Mesenchymal stem cell (in vitro differentiated cells and primary cell): ENCODE measurements at regions not wholly inside any gene's neighbourhood (a gene's known extent, or its start where the extent isn't known, plus 50 kb on each side); places are given as distances from the start of the nearest gene placed in this dataset.
A peak's percentile ranks its signal among the peaks of the same experiment; 100 is the strongest.

ENCODE experiments used
- DNase-seq: peaks from one replicate; pipeline ENCODE4 v3.0.0-alpha.2; 2013
- H2AFZ ChIP-seq: one replicate; pipeline ENCODE4 v1.6.1; 2013; ENCODE audit warnings: low read depth, mild to moderate bottlenecking, control low read depth, inconsistent platforms, low read length, moderate library complexity
- H2AK5ac ChIP-seq: 2 replicates; pipeline ENCODE4 v1.6.1; 2013; ENCODE audit warnings: low read length, moderate library complexity, mild to moderate bottlenecking, inconsistent platforms; ENCODE audit not compliant: severe bottlenecking
- H2BK120ac ChIP-seq: one replicate; pipeline ENCODE4 v1.6.1; 2013; ENCODE audit warnings: low read depth, mild to moderate bottlenecking, inconsistent platforms, low read length, moderate library complexity
- H2BK12ac ChIP-seq, 2 experiments: one replicate each; pipeline ENCODE4 v1.6.1; 2013; ENCODE audit warnings: inconsistent platforms in 2 of 2, low read length in 2 of 2, mild to moderate bottlenecking in 2 of 2, moderate library complexity in 2 of 2, control low read depth in 1 of 2
- H2BK15ac ChIP-seq: one replicate; pipeline ENCODE4 v1.6.1; 2013; ENCODE audit warnings: mild to moderate bottlenecking, low read depth, inconsistent platforms; ENCODE audit not compliant: poor library complexity, severe bottlenecking
- H2BK5ac ChIP-seq: 2 replicates; pipeline ENCODE4 v1.6.1; 2013; ENCODE audit warnings: low read depth, mild to moderate bottlenecking, low read length, control low read depth, inconsistent platforms; ENCODE audit not compliant: poor library complexity, severe bottlenecking
- H3K14ac ChIP-seq, 2 experiments: one replicate each; pipeline ENCODE4 v1.6.1; 2013; ENCODE audit warnings: inconsistent platforms in 2 of 2, low read length in 2 of 2, control low read depth in 1 of 2, mild to moderate bottlenecking in 1 of 2, moderate library complexity in 1 of 2
- H3K18ac ChIP-seq, 2 experiments: one replicate each; pipeline ENCODE4 v1.6.1; 2013; ENCODE audit warnings: inconsistent platforms in 2 of 2, low read length in 2 of 2, control low read depth in 1 of 2, low read depth in 1 of 2, mild to moderate bottlenecking in 1 of 2
- H3K23ac ChIP-seq, 2 experiments: one replicate each; pipeline ENCODE4 v1.6.1; 2013; ENCODE audit warnings: inconsistent platforms in 2 of 2, low read length in 2 of 2, mild to moderate bottlenecking in 2 of 2, moderate library complexity in 2 of 2, control low read depth in 1 of 2
- H3K27ac ChIP-seq: 2 replicates; pipeline ENCODE4 v1.5.1; 2013; ENCODE audit warnings: mild to moderate bottlenecking, moderate library complexity, low read length, control low read depth, inconsistent platforms; ENCODE audit not compliant: poor library complexity, severe bottlenecking
- H3K27me3 ChIP-seq, 2 experiments: 2 replicates each; pipeline versions ENCODE4 v1.6.1 to v1.7.0; 2013; ENCODE audit warnings: low read length in 2 of 2, mild to moderate bottlenecking in 2 of 2, moderate library complexity in 2 of 2, control low read depth in 1 of 2, inconsistent platforms in 1 of 2; ENCODE audit not compliant: control insufficient read depth in 1 of 2, insufficient read depth in 1 of 2
- H3K36me3 ChIP-seq, 2 experiments: 2 replicates each; pipeline versions ENCODE4 v1.6.1 to v1.7.0; 2013; ENCODE audit warnings: low read length in 2 of 2, control low read depth in 1 of 2, inconsistent platforms in 1 of 2, low read depth in 1 of 2, mild to moderate bottlenecking in 1 of 2; ENCODE audit not compliant: insufficient read depth in 2 of 2, control insufficient read depth in 1 of 2
- H3K4ac ChIP-seq, 2 experiments: one replicate each; pipeline ENCODE4 v1.6.1; 2013; ENCODE audit warnings: inconsistent platforms in 2 of 2, low read length in 2 of 2, mild to moderate bottlenecking in 2 of 2, moderate library complexity in 2 of 2, control low read depth in 1 of 2, low read depth in 1 of 2
- H3K4me1 ChIP-seq: 2 replicates; pipeline ENCODE4 v1.6.1; 2013; ENCODE audit warnings: low read depth, low read length, control low read depth; ENCODE audit not compliant: control insufficient read depth, insufficient read depth
- H3K4me2 ChIP-seq: 2 replicates; pipeline ENCODE4 v1.6.1; 2013; ENCODE audit warnings: low read length, mild to moderate bottlenecking, inconsistent platforms; ENCODE audit not compliant: poor library complexity, severe bottlenecking
- H3K4me3 ChIP-seq, 2 experiments: 2 replicates each; pipeline versions ENCODE4 v1.5.1 to v1.7.0; 2013; ENCODE audit warnings: low read length in 2 of 2, mild to moderate bottlenecking in 2 of 2, control low read depth in 1 of 2, low read depth in 1 of 2; ENCODE audit not compliant: insufficient read depth in 1 of 2
- H3K79me1 ChIP-seq: replicated peaks from 2 replicates; pipeline ENCODE4 v1.6.1; 2013; ENCODE audit warnings: mild to moderate bottlenecking, control low read depth, low read length, inconsistent platforms; ENCODE audit not compliant: poor library complexity, severe bottlenecking
- H3K9ac ChIP-seq: 2 replicates; pipeline ENCODE4 v1.7.0; 2013; ENCODE audit warnings: mild to moderate bottlenecking, low read length, moderate library complexity
- H3K9me3 ChIP-seq: 2 replicates; pipeline ENCODE4 v1.7.0; 2013; ENCODE audit warnings: mild to moderate bottlenecking, low read length; ENCODE audit not compliant: control insufficient read depth
- H4K8ac ChIP-seq: one replicate; pipeline ENCODE4 v1.6.1; 2013; ENCODE audit warnings: inconsistent platforms, mild to moderate bottlenecking, low read length, moderate library complexity
- H4K91ac ChIP-seq: one replicate; pipeline ENCODE4 v1.6.1; 2013; ENCODE audit warnings: mild to moderate bottlenecking, low read length, inconsistent platforms
- WGBS: methylation state at CpG from one replicate; pipeline ENCODE4 v1.1.7; 2013; ENCODE audit warnings: mixed read lengths; 5-methylcytosine and 5-hydroxymethylcytosine counted together

- Histone ChIP-seq H3K4me1 (peaks cover 1% of the 10 kb centered on the region), H3K4me3 (no peak overlapping the region), H3K4me2 (no peak overlapping the region), H3K36me3 (no peaks in the 10 kb centered on the region), H4K91ac (no peak overlapping the region), H2BK120ac (no peak overlapping the region), H2BK5ac (no peak overlapping the region), H2BK12ac (no peak overlapping the region), H3K79me1 (no peaks in the 10 kb centered on the region), H3K9me3 (no peaks in the 10 kb centered on the region), H2BK15ac (no peak overlapping the region), H2AFZ (no peak overlapping the region), H3K4ac (no peak overlapping the region), H2AK5ac (no peak overlapping the region), H3K27me3 (no peaks in the 10 kb centered on the region), H3K23ac (no peak overlapping the region), H4K8ac (no peak overlapping the region), H3K27ac (no peak overlapping the region), H3K9ac (no peak overlapping the region), H3K18ac (no peak overlapping the region), H3K14ac (no peak overlapping the region)
- DNase-seq, result no peak
These were observed 212.2 kb upstream of the HDDC2 start for GRCh38 chr6:125513978-125514377.

GRCh38 chr6:125516644-125517043 is 214.9 kb upstream of the HDDC2 start:
- Histone ChIP-seq H3K27ac (no peak overlapping the region), H3K18ac (no peak overlapping the region), H3K23ac (no peak overlapping the region), H3K36me3 (no peaks in the 10 kb centered on the region), H3K4me1 (peaks cover 1% of the 10 kb centered on the region), H3K14ac (no peak overlapping the region), H3K4me3 (no peak overlapping the region), H2AFZ (no peak overlapping the region), H2BK12ac (no peak overlapping the region), H2BK5ac (no peak overlapping the region), H3K9ac (no peak overlapping the region), H2BK15ac (no peak overlapping the region), H3K79me1 (no peaks in the 10 kb centered on the region), H3K9me3 (no peaks in the 10 kb centered on the region), H4K8ac (no peak overlapping the region), H4K91ac (no peak overlapping the region), H3K4me2 (no peak overlapping the region), H3K27me3 (no peaks in the 10 kb centered on the region), H2AK5ac (no peak overlapping the region), H2BK120ac (no peak overlapping the region), H3K4ac (no peak overlapping the region)
- WGBS, result 100% methylated on average over 3 of the region's 3 CpGs
- no peak for DNase-seq

GRCh38 chr6:125519367-125519766 is 217.6 kb upstream of the HDDC2 start:
- Histone ChIP-seq H2AFZ (no peak overlapping the region), H3K14ac (no peak overlapping the region), H3K9ac (no peak overlapping the region), H3K79me1 (no peaks in the 10 kb centered on the region), H3K18ac (no peak overlapping the region), H2BK15ac (no peak overlapping the region), H3K36me3 (no peaks in the 10 kb centered on the region), H3K4me1 (no peaks in the 10 kb centered on the region), H3K4me2 (no peak overlapping the region), H4K8ac (no peak overlapping the region), H3K4ac (no peak overlapping the region), H3K23ac (no peak overlapping the region), H2BK12ac (no peak overlapping the region), H2AK5ac (no peak overlapping the region), H3K27me3 (peaks cover 0 to under 1% of the 10 kb centered on the region in 2 experiments), H2BK120ac (no peak overlapping the region), H2BK5ac (no peak overlapping the region), H3K27ac (no peak overlapping the region), H3K9me3 (no peaks in the 10 kb centered on the region), H3K4me3 (no peak overlapping the region), H4K91ac (no peak overlapping the region)
- peak; percentile 73 for DNase-seq

- no peak overlapping the region for H3K18ac ChIP-seq
- no peak for DNase-seq
- no peaks in the 10 kb centered on the region for H3K79me1 ChIP-seq
- no peaks in the 10 kb centered on the region for H3K9me3 ChIP-seq
- H2BK5ac ChIP-seq, result no peak overlapping the region
- no peak overlapping the region for H3K27ac ChIP-seq
- H3K4me2 ChIP-seq, result no peak overlapping the region
- no peak overlapping the region for H2AK5ac ChIP-seq
- H2BK12ac ChIP-seq, result no peak overlapping the region
- no peak overlapping the region for H3K23ac ChIP-seq
- no peak overlapping the region for H3K4me3 ChIP-seq
- peaks cover 0 to 29% of the 10 kb centered on the region in 2 experiments for H3K27me3 ChIP-seq
- no peaks in the 10 kb centered on the region for H3K36me3 ChIP-seq
- H2AFZ ChIP-seq, result no peak overlapping the region
- H4K8ac ChIP-seq, result no peak overlapping the region
- no peak overlapping the region for H3K14ac ChIP-seq
- 0% methylated on average over 2 of the region's 2 CpGs for WGBS
- H4K91ac ChIP-seq, result no peak overlapping the region
- no peak overlapping the region for H3K4ac ChIP-seq
- H3K9ac ChIP-seq, result no peak overlapping the region
- peaks cover 2% of the 10 kb centered on the region for H3K4me1 ChIP-seq
- no peak overlapping the region for H2BK120ac ChIP-seq
- H2BK15ac ChIP-seq, result no peak overlapping the region
These were observed 222.6 kb upstream of the HDDC2 start for GRCh38 chr6:125524356-125524755.
